Neural progenitor cell (in vitro differentiated cells): ENCODE measurements at regions not wholly inside any gene's neighbourhood (a gene's known extent, or its start where the extent isn't known, plus 50 kb on each side); places are given as distances from the start of the nearest gene placed in this dataset.
A peak's percentile ranks its signal among the peaks of the same experiment; 100 is the strongest.

Experiments
- DNase-seq: peaks from one replicate; pipeline ENCODE4 v3.0.0-alpha.2; 2016; ENCODE audit warnings: low spot score
- H2AFZ ChIP-seq: fragments of 200-600 bp; sonication (generic); replicated peaks from 2 replicates; pipeline ENCODE4 v1.6.1; 2016; ENCODE audit warnings: antibody characterized with exemption
- H3F3A ChIP-seq: fragments of 200-600 bp; sonication (generic); 2 replicates; pipeline ENCODE4 v1.6.1; 2016; ENCODE audit warnings: antibody characterized with exemption, low read depth
- H3K27ac ChIP-seq: fragments of 200-600 bp; sonication (generic); 2 replicates; pipeline ENCODE4 v1.5.1; 2016; ENCODE audit warnings: mild to moderate bottlenecking
- H3K27me3 ChIP-seq: fragments of 200-600 bp; sonication (generic); 2 replicates; pipeline ENCODE4 v1.6.1; 2016; ENCODE audit warnings: mild to moderate bottlenecking, moderate library complexity
- H3K36me3 ChIP-seq: fragments of 200-600 bp; sonication (generic); 2 replicates; pipeline ENCODE4 v1.5.1; 2016
- H3K4me1 ChIP-seq: fragments of 200-600 bp; sonication (generic); 2 replicates; pipeline ENCODE4 v1.6.1; 2016; ENCODE audit warnings: mixed run types
- H3K4me2 ChIP-seq: fragments of 200-600 bp; sonication (generic); 2 replicates; pipeline ENCODE4 v1.6.1; 2016
- H3K4me3 ChIP-seq: fragments of 200-600 bp; sonication (generic); 2 replicates; pipeline ENCODE4 v1.5.1; 2016
- H3K79me2 ChIP-seq: fragments of 200-600 bp; sonication (generic); 2 replicates; pipeline ENCODE4 v1.6.1; 2016; ENCODE audit warnings: low read depth
- H3K9ac ChIP-seq: fragments of 200-600 bp; sonication (generic); 2 replicates; pipeline ENCODE4 v1.6.1; 2016
- H3K9me3 ChIP-seq: fragments of 200-600 bp; sonication (generic); 2 replicates; pipeline ENCODE4 v1.5.1; 2016; ENCODE audit warnings: low read depth
- H4K20me1 ChIP-seq: fragments of 200-600 bp; sonication (generic); 2 replicates; pipeline ENCODE4 v1.6.1; 2016; ENCODE audit warnings: low read depth
- H3K27ac Mint-ChIP-seq: 3 replicates; pipeline ENCODE4 v1.8.0; 2021; ENCODE audit warnings: mixed read lengths
- H3K27me3 Mint-ChIP-seq: 2 replicates; pipeline ENCODE4 v1.8.0; 2022; ENCODE audit warnings: low read depth, mild to moderate bottlenecking, inconsistent platforms, moderate library complexity, mixed read lengths; ENCODE audit not compliant: insufficient read depth
- H3K36me3 Mint-ChIP-seq: 3 replicates; pipeline ENCODE4 v1.8.0; 2021; ENCODE audit warnings: mixed read lengths
- H3K4me1 Mint-ChIP-seq: 3 replicates; pipeline ENCODE4 v1.8.0; 2021; ENCODE audit warnings: mixed read lengths
- H3K4me3 Mint-ChIP-seq: 3 replicates; pipeline ENCODE4 v1.8.0; 2021; ENCODE audit warnings: mild to moderate bottlenecking, moderate library complexity, mixed read lengths
- H3K9me3 Mint-ChIP-seq: 3 replicates; pipeline ENCODE4 v1.8.0; 2020; ENCODE audit warnings: mixed read lengths
- CTCF ChIP-seq: fragments of 200-600 bp; sonication (generic); IDR thresholded peaks from 2 replicates; pipeline ENCODE4 v1.5.1; 2017; ENCODE audit warnings: antibody characterized with exemption, mild to moderate bottlenecking
- EZH2 ChIP-seq: fragments of 200-600 bp; sonication (generic); IDR thresholded peaks from 2 replicates; pipeline ENCODE4 v1.6.1; 2017; ENCODE audit warnings: antibody characterized with exemption, mild to moderate bottlenecking, moderate library complexity
- EZH2phosphoT487 ChIP-seq: fragments of 200-600 bp; sonication (generic); IDR thresholded peaks from 2 replicates; pipeline ENCODE4 v1.6.1; 2017; ENCODE audit warnings: antibody characterized with exemption

GRCh38 chr4:83851261-83852084, 315.6 kb downstream of the GPAT3 start:
- Histone ChIP-seq H3K79me2 (no peaks in the 10 kb centered on the region), H3K4me1 (peaks cover 4% of the 10 kb centered on the region), H3F3A (no peaks in the 10 kb centered on the region), H3K9me3 (no peaks in the 10 kb centered on the region), H3K36me3 (no peaks in the 10 kb centered on the region), H3K4me2 (no peak overlapping the region), H3K27me3 (no peaks in the 10 kb centered on the region), H3K9ac (no peak overlapping the region), H3K27ac (no peak overlapping the region), H4K20me1 (no peaks in the 10 kb centered on the region), H3K4me3 (no peak overlapping the region), H2AFZ (peak overlapping the region; percentile 26)
- Mint-ChIP-seq H3K9me3 (peaks cover 2% of the 10 kb centered on the region), H3K36me3 (no peaks in the 10 kb centered on the region), H3K27me3 (no peaks in the 10 kb centered on the region), H3K4me1 (peaks cover 23% of the 10 kb centered on the region), H3K27ac (no peak overlapping the region), H3K4me3 (no peak overlapping the region)
- TF ChIP-seq EZH2 (no peak), CTCF (no peak), EZH2phosphoT487 (no peak)
- no peak for DNase-seq

- H3K4me3 Mint-ChIP-seq = no peak overlapping the region
- no peaks in the 10 kb centered on the region for H3K27me3 ChIP-seq
- no peak overlapping the region for H3K27ac Mint-ChIP-seq
- no peak overlapping the region for H3K4me3 ChIP-seq
- H3K36me3 Mint-ChIP-seq = no peaks in the 10 kb centered on the region
- peaks cover 21% of the 10 kb centered on the region for H3K4me1 Mint-ChIP-seq
- no peaks in the 10 kb centered on the region for H3K9me3 ChIP-seq
- H3K9me3 Mint-ChIP-seq = peaks cover 2% of the 10 kb centered on the region
- H3K27me3 Mint-ChIP-seq = no peaks in the 10 kb centered on the region
- H3K27ac ChIP-seq = no peak overlapping the region
- H3K4me2 ChIP-seq = no peak overlapping the region
- no peaks in the 10 kb centered on the region for H3K36me3 ChIP-seq
- peaks cover 4% of the 10 kb centered on the region for H3K4me1 ChIP-seq
- H4K20me1 ChIP-seq = no peaks in the 10 kb centered on the region
- H3K9ac ChIP-seq = no peak overlapping the region
- no peak for DNase-seq
- no peaks in the 10 kb centered on the region for H3F3A ChIP-seq
- no peak for TF ChIP-seq EZH2
- TF ChIP-seq CTCF = no peak
- no peak for TF ChIP-seq EZH2phosphoT487
- no peak overlapping the region for H2AFZ ChIP-seq
- no peaks in the 10 kb centered on the region for H3K79me2 ChIP-seq
Measured at GRCh38 chr4:83850435-83850834, 314.5 kb downstream of the GPAT3 start.

- DNase-seq = no peak
- TF ChIP-seq CTCF (no peak), EZH2phosphoT487 (no peak), EZH2 (no peak)
Measured at GRCh38 chr4:83846193-83846830, 310.4 kb downstream of the GPAT3 start.

More at GRCh38 chr4:83846193-83846830, 310.4 kb downstream of the GPAT3 start:
- Mint-ChIP-seq H3K27ac (no peak overlapping the region), H3K27me3 (no peaks in the 10 kb centered on the region), H3K4me1 (peaks cover 5% of the 10 kb centered on the region), H3K9me3 (peaks cover 2% of the 10 kb centered on the region), H3K36me3 (no peaks in the 10 kb centered on the region), H3K4me3 (no peak overlapping the region)
- H3K79me2 ChIP-seq = no peaks in the 10 kb centered on the region
- H3K9me3 ChIP-seq = no peaks in the 10 kb centered on the region
- H3K27ac ChIP-seq = no peak overlapping the region
- no peaks in the 10 kb centered on the region for H3F3A ChIP-seq
- no peak overlapping the region for H3K9ac ChIP-seq
- H3K4me1 ChIP-seq = peaks cover under 1% of the 10 kb centered on the region
- H3K36me3 ChIP-seq = no peaks in the 10 kb centered on the region
- no peak overlapping the region for H3K4me2 ChIP-seq
- no peak overlapping the region for H3K4me3 ChIP-seq
- H4K20me1 ChIP-seq = no peaks in the 10 kb centered on the region
- no peaks in the 10 kb centered on the region for H3K27me3 ChIP-seq
- H2AFZ ChIP-seq = no peak overlapping the region
